ENCODE measurements at regions not wholly inside any gene's neighbourhood (a gene's known extent, or its start where the extent isn't known, plus 50 kb on each side); places are given as distances from the start of the nearest gene placed in this dataset.

GRCh38 chr2:220041447-220041846 is 414.0 kb downstream of the SLC4A3 start:
- intact Hi-C loops (cut with micrococcal nuclease; ENCODE audit: unreplicated experiment) = no loop called here
- FAIRE-seq (no peak), ATAC-seq (no peak), DNase-seq (ENCODE audit: low spot score) (no peak)
- H3K27me3 ChIP-seq (ENCODE audit: control insufficient read depth in 1 of 2, insufficient read depth in 2 of 2, low read length in 2 of 2) = peaks cover 3 to 7% of the 10 kb centered on the region in 2 experiments; a peak in 2 of 5 replicates
- no peaks in the 10 kb centered on the region for H4K20me1 ChIP-seq (ENCODE audit: insufficient read depth, low read length)
- ChIA-PET CTCF (ENCODE audit: low intra/inter-chr PET ratio, low total read pairs) (no interaction called here), POLR2A (no interaction called here)
- H3K4me3 ChIP-seq (replicated peaks in 1 of 3; ENCODE audit: insufficient read depth in 1 of 3, low read depth in 2 of 3, low read length in 3 of 3) = no peak overlapping the region
- no peak overlapping the region for H3K9ac ChIP-seq (ENCODE audit: insufficient read depth, low read depth, low read length)
- BruUV-seq (replicated peaks) = no TSS peak
- TF ChIP-seq ZNF230 (CRISPR knock-in tag; IDR thresholded peaks at IDR 0.05) (no peak), PCBP1 (IDR thresholded peaks at IDR 0.05; ENCODE audit: borderline replicate concordance, low read depth, low read length) (no peak), TFDP2 (CRISPR knock-in tag; IDR thresholded peaks at IDR 0.05) (no peak), ZNF256 (CRISPR knock-in tag; conservative IDR thresholded peaks at IDR 0.05) (no peak), U2AF2 (IDR thresholded peaks at IDR 0.05; ENCODE audit: low read depth, low read length) (no peak), SAP130 (CRISPR knock-in tag; IDR thresholded peaks at IDR 0.05; ENCODE audit: low read depth) (no peak), ZNF333 (CRISPR knock-in tag; IDR thresholded peaks at IDR 0.05; ENCODE audit: borderline replicate concordance) (no peak), ZNF205 (CRISPR knock-in tag; IDR thresholded peaks at IDR 0.05) (no peak), KLF12 (CRISPR knock-in tag; IDR thresholded peaks at IDR 0.05; ENCODE audit: borderline replicate concordance) (no peak)
- TF ChIP-seq, protein P1, sequence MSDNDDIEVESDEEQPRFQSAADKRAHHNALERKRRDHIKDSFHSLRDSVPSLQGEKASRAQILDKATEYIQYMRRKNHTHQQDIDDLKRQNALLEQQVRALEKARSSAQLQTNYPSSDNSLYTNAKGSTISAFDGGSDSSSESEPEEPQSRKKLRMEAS (IDR thresholded peaks at IDR 0.05) = no peak
- H3K4me1 ChIP-seq (ENCODE audit: insufficient read depth, low read length) = no peaks in the 10 kb centered on the region
- H3K79me2 ChIP-seq (ENCODE audit: insufficient read depth, low read length) = no peaks in the 10 kb centered on the region
- no peak overlapping the region for H3K27ac ChIP-seq (ENCODE audit: extremely low read length, insufficient read depth, low read length)
- H2AFZ ChIP-seq (ENCODE audit: low read length) = no peak overlapping the region
- H3K36me3 ChIP-seq (replicated peaks in 1 of 2; ENCODE audit: control insufficient read depth in 1 of 2, insufficient read depth in 2 of 2, low read length in 2 of 2) = no peaks in the 10 kb centered on the region
- in situ Hi-C loops (cut with HindIII; ENCODE audit: extremely low pct_ligation_motif_present, low pct_unique_long_range_greater_than_20kb) = no loop called here
- no peaks in the 10 kb centered on the region for H3K9me3 ChIP-seq (ENCODE audit: low read length)
- no peak overlapping the region for H3K4me2 ChIP-seq (ENCODE audit: low read depth, low read length)
- WGBS (ENCODE audit: low lambda C conversion rate) = 6% methylated on average over 9 of the region's 9 CpGs
